GM12878 (cell line): ENCODE measurements at regions not wholly inside any gene's neighbourhood (a gene's known extent, or its start where the extent isn't known, plus 50 kb on each side); places are given as distances from the start of the nearest gene placed in this dataset.

ENCODE experiments used
- BCL11A ChIP-seq: IDR thresholded peaks from 2 replicates; pipeline ENCODE4 v1.6.1; 2011; ENCODE audit warnings: low read depth, low read length
- BMI1 ChIP-seq: fragments of 450-650 bp; IDR thresholded peaks from 2 replicates; pipeline ENCODE4 v1.6.1; 2016; ENCODE audit warnings: mild to moderate bottlenecking, moderate library complexity, borderline replicate concordance
- CHD2 ChIP-seq: IDR thresholded peaks from 2 replicates; pipeline ENCODE4 v1.6.1; 2011; ENCODE audit warnings: low read depth, low read length, improper control_type of control experiment, borderline replicate concordance
- EZH2 ChIP-seq: IDR thresholded peaks from 2 replicates; pipeline ENCODE4 v1.6.1; 2012; ENCODE audit warnings: low read depth, mild to moderate bottlenecking, control low read depth, inconsistent platforms, low read length, borderline replicate concordance; ENCODE audit not compliant: control insufficient read depth
- HCFC1 ChIP-seq: fragments of 150-350 bp; IDR thresholded peaks from 2 replicates; pipeline ENCODE4 v1.6.1; 2014; ENCODE audit warnings: low read length
- MTA2 ChIP-seq: fragments of 450-650 bp; IDR thresholded peaks from 2 replicates; pipeline ENCODE4 v1.6.1; 2016; ENCODE audit warnings: low read depth, mild to moderate bottlenecking, moderate library complexity
- NBN ChIP-seq: fragments of 450-650 bp; IDR thresholded peaks from 2 replicates; pipeline ENCODE4 v1.6.1; 2016
- PBX3 ChIP-seq: IDR thresholded peaks from 2 replicates; pipeline ENCODE4 v1.6.1; 2011; ENCODE audit warnings: mild to moderate bottlenecking, low read depth, low read length, moderate library complexity; ENCODE audit not compliant: insufficient replicate concordance
- POLR2AphosphoS5 ChIP-seq: IDR thresholded peaks from 2 replicates; pipeline ENCODE4 v1.6.1; 2011; ENCODE audit warnings: mild to moderate bottlenecking, low read length, inconsistent platforms
- REST ChIP-seq: IDR thresholded peaks from 2 replicates; pipeline ENCODE4 v1.6.1; 2012; ENCODE audit warnings: mild to moderate bottlenecking, low read depth, low read length
- TAF1 ChIP-seq: IDR thresholded peaks from 2 replicates; pipeline ENCODE4 v1.6.1; 2011; ENCODE audit warnings: mild to moderate bottlenecking, low read depth, low read length, borderline replicate concordance
- TF ChIP-seq, protein P1 (sequence below), 3 experiments: IDR thresholded peaks in 2 of 3; conservative IDR thresholded peaks in 1 of 3; 2 replicates each; pipeline ENCODE4 v1.5.1; 2011; ENCODE audit warnings: low read depth in 3 of 3, low read length in 3 of 3, mild to moderate bottlenecking in 3 of 3, control low read depth in 2 of 3, moderate library complexity in 2 of 3, inconsistent platforms in 1 of 3, mixed read lengths in 1 of 3; ENCODE audit not compliant: control insufficient read depth in 2 of 3, insufficient read depth in 1 of 3; ENCODE audit errors: extremely low read depth in 1 of 3
- TF ChIP-seq, protein P2 (sequence below): IDR thresholded peaks from 2 replicates; pipeline ENCODE4 v1.6.1; 2012; ENCODE audit warnings: low read depth, low read length, improper control_type of control experiment

GRCh38 chr6:113562248-113562647, 294.9 kb upstream of the MARCKS start:
- TF ChIP-seq POLR2AphosphoS5 (no peak), MTA2 (no peak), EZH2 (no peak), TAF1 (no peak), HCFC1 (no peak), REST (no peak), BCL11A (no peak), BMI1 (no peak), PBX3 (no peak), NBN (no peak), CHD2 (no peak)
- TF ChIP-seq, protein P1, sequence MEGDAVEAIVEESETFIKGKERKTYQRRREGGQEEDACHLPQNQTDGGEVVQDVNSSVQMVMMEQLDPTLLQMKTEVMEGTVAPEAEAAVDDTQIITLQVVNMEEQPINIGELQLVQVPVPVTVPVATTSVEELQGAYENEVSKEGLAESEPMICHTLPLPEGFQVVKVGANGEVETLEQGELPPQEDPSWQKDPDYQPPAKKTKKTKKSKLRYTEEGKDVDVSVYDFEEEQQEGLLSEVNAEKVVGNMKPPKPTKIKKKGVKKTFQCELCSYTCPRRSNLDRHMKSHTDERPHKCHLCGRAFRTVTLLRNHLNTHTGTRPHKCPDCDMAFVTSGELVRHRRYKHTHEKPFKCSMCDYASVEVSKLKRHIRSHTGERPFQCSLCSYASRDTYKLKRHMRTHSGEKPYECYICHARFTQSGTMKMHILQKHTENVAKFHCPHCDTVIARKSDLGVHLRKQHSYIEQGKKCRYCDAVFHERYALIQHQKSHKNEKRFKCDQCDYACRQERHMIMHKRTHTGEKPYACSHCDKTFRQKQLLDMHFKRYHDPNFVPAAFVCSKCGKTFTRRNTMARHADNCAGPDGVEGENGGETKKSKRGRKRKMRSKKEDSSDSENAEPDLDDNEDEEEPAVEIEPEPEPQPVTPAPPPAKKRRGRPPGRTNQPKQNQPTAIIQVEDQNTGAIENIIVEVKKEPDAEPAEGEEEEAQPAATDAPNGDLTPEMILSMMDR (IDR thresholded peaks at IDR 0.05 in 2 of 3, conservative IDR thresholded peaks at IDR 0.05 in 1 of 3; ENCODE audit: control insufficient read depth in 2 of 3, extremely low read depth in 1 of 3, insufficient read depth in 1 of 3, low read depth in 3 of 3, low read length in 3 of 3): no peak
- TF ChIP-seq, protein P2, sequence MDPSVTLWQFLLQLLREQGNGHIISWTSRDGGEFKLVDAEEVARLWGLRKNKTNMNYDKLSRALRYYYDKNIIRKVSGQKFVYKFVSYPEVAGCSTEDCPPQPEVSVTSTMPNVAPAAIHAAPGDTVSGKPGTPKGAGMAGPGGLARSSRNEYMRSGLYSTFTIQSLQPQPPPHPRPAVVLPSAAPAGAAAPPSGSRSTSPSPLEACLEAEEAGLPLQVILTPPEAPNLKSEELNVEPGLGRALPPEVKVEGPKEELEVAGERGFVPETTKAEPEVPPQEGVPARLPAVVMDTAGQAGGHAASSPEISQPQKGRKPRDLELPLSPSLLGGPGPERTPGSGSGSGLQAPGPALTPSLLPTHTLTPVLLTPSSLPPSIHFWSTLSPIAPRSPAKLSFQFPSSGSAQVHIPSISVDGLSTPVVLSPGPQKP: no peak
